ENCODE measurements at regions not wholly inside any gene's neighbourhood (a gene's known extent, or its start where the extent isn't known, plus 50 kb on each side); places are given as distances from the start of the nearest gene placed in this dataset.

DNA sequence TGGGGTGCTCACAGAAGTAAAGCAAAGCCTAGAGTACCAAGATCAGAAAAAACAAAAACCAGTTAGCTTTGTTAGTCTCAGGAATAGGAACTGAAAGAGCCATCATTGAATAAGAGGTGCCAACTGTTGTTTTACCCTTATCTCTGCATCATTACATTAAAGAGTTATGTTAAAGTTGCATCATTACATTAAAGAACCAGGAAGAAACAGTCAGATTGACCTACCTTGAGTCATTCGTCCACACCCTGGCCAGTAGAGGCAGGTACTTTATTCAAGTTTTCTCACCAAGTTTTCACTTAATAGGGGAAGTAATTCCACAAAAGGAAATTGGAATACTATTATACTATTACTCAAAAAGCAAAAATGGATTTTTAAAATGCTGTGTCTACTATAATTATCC is 121.7 kb upstream of the CNOT2 start:
- no peak overlapping the region for H3K4me3 ChIP-seq
- H3K9me3 ChIP-seq: no peaks in the 10 kb centered on the region
- no peaks in the 10 kb centered on the region for H3K36me3 ChIP-seq
- ATAC-seq: no peak
- DNase-seq: no peak
- no peaks in the 10 kb centered on the region for H3K4me1 ChIP-seq
- H3K27ac ChIP-seq: no peak overlapping the region
- TF ChIP-seq, protein P1, sequence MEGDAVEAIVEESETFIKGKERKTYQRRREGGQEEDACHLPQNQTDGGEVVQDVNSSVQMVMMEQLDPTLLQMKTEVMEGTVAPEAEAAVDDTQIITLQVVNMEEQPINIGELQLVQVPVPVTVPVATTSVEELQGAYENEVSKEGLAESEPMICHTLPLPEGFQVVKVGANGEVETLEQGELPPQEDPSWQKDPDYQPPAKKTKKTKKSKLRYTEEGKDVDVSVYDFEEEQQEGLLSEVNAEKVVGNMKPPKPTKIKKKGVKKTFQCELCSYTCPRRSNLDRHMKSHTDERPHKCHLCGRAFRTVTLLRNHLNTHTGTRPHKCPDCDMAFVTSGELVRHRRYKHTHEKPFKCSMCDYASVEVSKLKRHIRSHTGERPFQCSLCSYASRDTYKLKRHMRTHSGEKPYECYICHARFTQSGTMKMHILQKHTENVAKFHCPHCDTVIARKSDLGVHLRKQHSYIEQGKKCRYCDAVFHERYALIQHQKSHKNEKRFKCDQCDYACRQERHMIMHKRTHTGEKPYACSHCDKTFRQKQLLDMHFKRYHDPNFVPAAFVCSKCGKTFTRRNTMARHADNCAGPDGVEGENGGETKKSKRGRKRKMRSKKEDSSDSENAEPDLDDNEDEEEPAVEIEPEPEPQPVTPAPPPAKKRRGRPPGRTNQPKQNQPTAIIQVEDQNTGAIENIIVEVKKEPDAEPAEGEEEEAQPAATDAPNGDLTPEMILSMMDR (IDR thresholded peaks at IDR 0.05): no peak
- H3K27me3 ChIP-seq: no peaks in the 10 kb centered on the region
- intact Hi-C loops (cut with DNase I): no loop called here

DNA sequence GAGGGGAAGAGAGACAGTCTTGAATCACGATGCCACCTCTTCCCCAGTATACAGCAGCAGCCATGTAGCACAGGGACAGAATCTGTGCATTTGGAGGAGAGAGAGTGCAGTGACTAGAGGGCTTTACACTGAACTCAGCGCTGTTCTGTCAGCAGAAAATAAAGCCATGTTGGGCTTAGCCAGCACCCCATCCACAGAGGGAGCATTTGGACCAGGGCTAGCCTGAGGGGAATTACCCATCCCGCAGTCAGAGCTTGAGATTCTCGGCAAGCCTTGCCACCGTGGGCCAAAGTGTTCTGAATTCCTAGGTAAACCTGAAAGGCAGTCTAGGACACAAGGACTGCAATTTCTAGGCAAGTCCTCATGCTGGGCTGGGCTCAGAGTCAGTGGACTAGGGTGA is 120.4 kb upstream of the CNOT2 start:
- Histone ChIP-seq H3K36me3 (no peaks in the 10 kb centered on the region), H3K27me3 (no peaks in the 10 kb centered on the region), H3K4me1 (no peaks in the 10 kb centered on the region), H3K4me3 (no peak overlapping the region), H3K27ac (no peak overlapping the region), H3K9me3 (no peaks in the 10 kb centered on the region)
- TF ChIP-seq, protein P1 (IDR thresholded peaks at IDR 0.05): no peak
- DNase-seq: no peak
- no peak for ATAC-seq
- intact Hi-C loops (cut with DNase I): no loop called here

DNA sequence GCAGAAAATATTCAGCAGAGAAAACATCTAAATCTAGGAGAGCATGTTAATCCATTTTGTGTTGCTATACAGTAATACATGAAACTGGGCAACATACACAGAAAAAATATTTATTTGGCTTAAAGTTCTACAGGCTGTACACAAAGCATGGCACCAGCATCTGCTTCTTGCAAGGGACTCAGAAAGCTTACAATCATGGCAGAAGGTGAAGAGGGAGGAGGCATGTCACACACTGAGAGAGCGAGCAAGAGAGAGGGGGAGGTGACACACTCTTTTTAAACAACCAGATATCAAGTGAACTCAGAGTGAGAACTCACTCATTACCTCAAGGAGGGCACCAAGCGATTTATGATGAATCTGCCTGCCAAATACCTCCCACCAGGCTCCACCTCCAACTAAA is 94.2 kb upstream of the CNOT2 start:
- no peaks in the 10 kb centered on the region for H3K27me3 ChIP-seq
- ATAC-seq: no peak
- H3K9me3 ChIP-seq: no peaks in the 10 kb centered on the region
- no peaks in the 10 kb centered on the region for H3K36me3 ChIP-seq
- H3K4me1 ChIP-seq: no peaks in the 10 kb centered on the region
- H3K27ac ChIP-seq: no peak overlapping the region
- DNase-seq: no peak
- no peak overlapping the region for H3K4me3 ChIP-seq
- TF ChIP-seq, protein P1 (IDR thresholded peaks at IDR 0.05): no peak
- intact Hi-C loops (cut with DNase I): no loop called here

DNA sequence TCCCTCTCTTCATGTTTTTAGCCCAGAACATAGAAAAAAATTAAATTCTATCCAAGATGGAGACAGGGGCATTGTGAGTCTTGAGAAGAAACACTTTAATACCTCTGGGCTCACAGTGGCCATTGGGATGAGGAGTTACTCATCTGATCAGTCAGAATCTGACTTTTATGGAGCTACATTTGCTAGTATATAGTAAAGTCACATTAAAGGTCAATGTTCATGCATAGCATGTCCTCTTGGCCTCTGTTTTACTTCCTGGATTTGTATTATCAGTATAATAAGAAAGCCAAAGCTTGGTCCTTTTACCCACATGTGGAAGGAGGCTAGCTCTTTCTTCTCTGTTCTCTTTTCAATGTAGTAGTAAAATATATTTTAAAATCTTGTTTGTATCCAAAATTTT is 93.6 kb upstream of the CNOT2 start:
- H3K9me3 ChIP-seq: no peaks in the 10 kb centered on the region
- H3K36me3 ChIP-seq: no peaks in the 10 kb centered on the region
- no peak for ATAC-seq
- no peak for DNase-seq
- intact Hi-C loops (cut with DNase I): no loop called here
- no peak overlapping the region for H3K4me3 ChIP-seq
- no peak overlapping the region for H3K27ac ChIP-seq
- H3K27me3 ChIP-seq: no peaks in the 10 kb centered on the region
- TF ChIP-seq, protein P1 (IDR thresholded peaks at IDR 0.05): no peak
- H3K4me1 ChIP-seq: no peaks in the 10 kb centered on the region

DNA sequence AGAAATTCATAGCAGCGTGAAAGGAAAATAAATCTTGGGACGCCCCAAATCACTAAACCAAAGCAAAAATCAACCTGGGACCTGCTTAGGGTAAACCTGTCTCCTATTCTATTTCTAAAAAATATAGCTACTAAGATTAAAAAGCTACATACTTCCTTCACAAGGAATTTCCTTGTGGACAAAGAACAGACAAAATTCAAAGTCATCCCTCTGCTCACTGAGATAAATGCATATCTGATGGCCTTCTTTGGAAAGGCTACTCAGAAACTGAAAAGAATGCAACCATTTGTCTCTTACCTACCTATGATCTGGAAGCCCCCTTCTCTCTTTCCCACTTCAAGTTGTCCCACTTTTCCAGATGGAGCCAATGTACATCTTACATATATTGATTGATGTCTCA is 93.0 kb upstream of the CNOT2 start:
- Histone ChIP-seq H3K27ac (no peak overlapping the region), H3K4me3 (no peak overlapping the region), H3K27me3 (no peaks in the 10 kb centered on the region), H3K9me3 (no peaks in the 10 kb centered on the region), H3K36me3 (no peaks in the 10 kb centered on the region), H3K4me1 (no peaks in the 10 kb centered on the region)
- DNase-seq (no peak), ATAC-seq (no peak)
- TF ChIP-seq, protein P1 (IDR thresholded peaks at IDR 0.05): no peak
- intact Hi-C loops (cut with DNase I): no loop called here

DNA sequence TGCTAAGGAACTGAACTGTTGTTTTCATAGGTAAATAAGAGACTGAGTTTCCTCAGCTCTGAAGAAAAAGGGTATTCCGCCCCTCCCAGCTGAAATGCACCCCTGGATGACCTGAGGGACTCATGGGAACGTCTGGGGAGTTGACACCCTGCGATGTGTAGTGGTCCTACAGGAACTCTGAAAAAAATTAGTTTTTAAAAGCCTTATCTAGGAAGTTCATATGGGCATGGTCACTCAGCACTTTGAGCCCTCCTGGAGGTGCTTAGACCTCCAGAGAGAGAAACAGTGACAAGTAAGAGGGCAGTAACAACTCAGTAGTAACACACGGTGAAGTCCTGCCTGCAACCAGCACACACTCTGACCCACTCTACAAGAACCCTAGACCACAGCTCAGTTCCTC is 91.2 kb upstream of the CNOT2 start:
- Histone ChIP-seq H3K9me3 (no peaks in the 10 kb centered on the region), H3K27ac (no peak overlapping the region), H3K4me1 (no peaks in the 10 kb centered on the region), H3K4me3 (no peak overlapping the region), H3K36me3 (no peaks in the 10 kb centered on the region), H3K27me3 (no peaks in the 10 kb centered on the region)
- ATAC-seq (no peak), DNase-seq (no peak)
- TF ChIP-seq, protein P1 (IDR thresholded peaks at IDR 0.05): no peak
- intact Hi-C loops (cut with DNase I): no loop called here

Data from upper lobe of right lung (tissue), 1 donor.